C4-2B (cell line): ENCODE measurements at regions not wholly inside any gene's neighbourhood (a gene's known extent, or its start where the extent isn't known, plus 50 kb on each side); places are given as distances from the start of the nearest gene placed in this dataset.
"Not testable (repeated sequence)": the region's sequence is repeated elsewhere in the genome, so short reads cannot be mapped to it uniquely, and the experiment has no call there.

Experiments used
- H3K27ac ChIP-seq: fragments of 450-650 bp; 2 replicates; pipeline ENCODE4 v1.5.1; 2017
- CTCF ChIP-seq: fragments of 450-650 bp; conservative IDR thresholded peaks from 2 replicates; pipeline ENCODE4 v1.5.1; 2017; ENCODE audit warnings: mild to moderate bottlenecking
- ZFX ChIP-seq: fragments of 450-650 bp; IDR thresholded peaks from 2 replicates; pipeline ENCODE4 v1.6.1; 2017

- H3K27ac ChIP-seq = no peak overlapping the region
- TF ChIP-seq CTCF (no peak), ZFX (no peak)
Measured at GRCh38 chr11:25247336-25247735, 750.5 kb downstream of the LUZP2 start.

GRCh38 chr11:25252854-25253253 is 756.0 kb downstream of the LUZP2 start:
- no peak for TF ChIP-seq ZFX
- TF ChIP-seq CTCF = no peak

GRCh38 chr11:25263861-25264260 is 767.0 kb downstream of the LUZP2 start:
- H3K27ac ChIP-seq = not testable (repeated sequence)

More at GRCh38 chr11:25252854-25253253, 756.0 kb downstream of the LUZP2 start:
- no peak overlapping the region for H3K27ac ChIP-seq

GRCh38 chr11:25271301-25271700 is 774.4 kb downstream of the LUZP2 start:
- TF ChIP-seq CTCF (no peak), ZFX (no peak)
- H3K27ac ChIP-seq = no peak overlapping the region

- no peak overlapping the region for H3K27ac ChIP-seq
- TF ChIP-seq ZFX = no peak
Measured at GRCh38 chr11:25272214-25272613, 775.4 kb downstream of the LUZP2 start.

- not testable (repeated sequence) for H3K27ac ChIP-seq
Measured at GRCh38 chr11:25280821-25281220, 784.0 kb downstream of the LUZP2 start.

GRCh38 chr11:25293166-25293565 is 796.3 kb downstream of the LUZP2 start:
- no peak overlapping the region for H3K27ac ChIP-seq
- TF ChIP-seq ZFX (no peak), CTCF (no peak)

- no peak for TF ChIP-seq CTCF
- no peak for TF ChIP-seq ZFX
- no peak overlapping the region for H3K27ac ChIP-seq
Measured at GRCh38 chr11:25298450-25298849, 801.6 kb downstream of the LUZP2 start.

GRCh38 chr11:25309818-25310217 is 813.0 kb downstream of the LUZP2 start:
- TF ChIP-seq CTCF = no peak
- no peak for TF ChIP-seq ZFX
- no peak overlapping the region for H3K27ac ChIP-seq
